Cardiac muscle cell (in vitro differentiated cells and primary cell): ENCODE measurements at regions not wholly inside any gene's neighbourhood (a gene's known extent, or its start where the extent isn't known, plus 50 kb on each side); places are given as distances from the start of the nearest gene placed in this dataset.
"Not testable (repeated sequence)": the region's sequence is repeated elsewhere in the genome, so short reads cannot be mapped to it uniquely, and the experiment has no call there.

Source experiments
- DNase-seq, 2 donors: peaks; one replicate each; pipeline versions ENCODE4 v3.0.0 to v3.0.0-alpha.2; 2010 to 2017; ENCODE audit warnings: low read depth in 1 of 2, low spot score in 1 of 2
- H3K27ac ChIP-seq: fragments of 200-600 bp; sonication (generic); 2 replicates; pipeline ENCODE4 v1.5.1; 2016
- H3K27me3 ChIP-seq: fragments of 200-600 bp; sonication (generic); 2 replicates; pipeline ENCODE4 v1.6.0; 2016; ENCODE audit warnings: control low read depth
- H3K36me3 ChIP-seq: fragments of 200-600 bp; sonication (generic); 2 replicates; pipeline ENCODE4 v1.5.1; 2016; ENCODE audit warnings: control low read depth
- H3K4me1 ChIP-seq: fragments of 200-600 bp; sonication (generic); 2 replicates; pipeline ENCODE4 v1.8.1; 2017; ENCODE audit warnings: low read depth, mild to moderate bottlenecking, mixed run types
- H3K4me3 ChIP-seq: fragments of 200-600 bp; sonication (generic); 2 replicates; pipeline ENCODE4 v1.5.1; 2016; ENCODE audit warnings: mild to moderate bottlenecking
- H3K9me3 ChIP-seq: fragments of 200-600 bp; sonication (generic); 2 replicates; pipeline ENCODE4 v1.5.1; 2017; ENCODE audit warnings: low read depth, mild to moderate bottlenecking, control low read depth
- CTCF ChIP-seq: IDR thresholded peaks from 2 replicates; pipeline ENCODE4 v1.5.1; 2012; ENCODE audit warnings: low read depth, mild to moderate bottlenecking, low read length

- TF ChIP-seq CTCF, result peak; percentile 32
- Histone ChIP-seq H3K27me3 (no peaks in the 10 kb centered on the region), H3K36me3 (no peaks in the 10 kb centered on the region), H3K4me3 (no peak overlapping the region), H3K9me3 (no peaks in the 10 kb centered on the region), H3K4me1 (no peaks in the 10 kb centered on the region), H3K27ac (no peak overlapping the region)
- DNase-seq, result peak in 1 of 2 donors; percentile 54
These were observed 756.1 kb upstream of the MIR17HG start for GRCh38 chr13:90591260-90591926.

- H3K4me3 ChIP-seq, result no peak overlapping the region
- H3K9me3 ChIP-seq, result no peaks in the 10 kb centered on the region
- no peak for TF ChIP-seq CTCF
- DNase-seq, result no peak
- no peaks in the 10 kb centered on the region for H3K27me3 ChIP-seq
- no peak overlapping the region for H3K27ac ChIP-seq
- H3K36me3 ChIP-seq, result no peaks in the 10 kb centered on the region
- no peaks in the 10 kb centered on the region for H3K4me1 ChIP-seq
These were observed 755.6 kb upstream of the MIR17HG start for GRCh38 chr13:90591927-90592268.

GRCh38 chr13:90592943-90593342 is 754.5 kb upstream of the MIR17HG start:
- Histone ChIP-seq H3K9me3 (no peaks in the 10 kb centered on the region), H3K27me3 (no peaks in the 10 kb centered on the region), H3K4me3 (no peak overlapping the region), H3K36me3 (no peaks in the 10 kb centered on the region), H3K4me1 (no peaks in the 10 kb centered on the region), H3K27ac (no peak overlapping the region)
- DNase-seq, result no peak
- no peak for TF ChIP-seq CTCF

GRCh38 chr13:90594681-90595080 is 752.8 kb upstream of the MIR17HG start:
- Histone ChIP-seq H3K9me3 (no peaks in the 10 kb centered on the region), H3K27ac (no peak overlapping the region), H3K36me3 (no peaks in the 10 kb centered on the region), H3K4me3 (no peak overlapping the region), H3K4me1 (no peaks in the 10 kb centered on the region), H3K27me3 (no peaks in the 10 kb centered on the region)
- DNase-seq, result peak in 1 of 2 donors; percentile 62
- no peak for TF ChIP-seq CTCF

GRCh38 chr13:90605664-90606063 is 741.8 kb upstream of the MIR17HG start:
- Histone ChIP-seq H3K36me3 (no peaks in the 10 kb centered on the region), H3K9me3 (no peaks in the 10 kb centered on the region), H3K4me3 (no peak overlapping the region), H3K27ac (no peak overlapping the region), H3K27me3 (peaks cover 3% of the 10 kb centered on the region), H3K4me1 (no peaks in the 10 kb centered on the region)
- no peak for DNase-seq
- TF ChIP-seq CTCF, result no peak

GRCh38 chr13:90606921-90607320 is 740.6 kb upstream of the MIR17HG start:
- H3K27ac ChIP-seq, DNase-seq, H3K4me1 ChIP-seq, H3K4me3 ChIP-seq, H3K9me3 ChIP-seq, H3K36me3 ChIP-seq: not testable (repeated sequence)
- H3K27me3 ChIP-seq, result peaks cover 11% of the 10 kb centered on the region
